ENCODE measurements at regions not wholly inside any gene's neighbourhood (a gene's known extent, or its start where the extent isn't known, plus 50 kb on each side); places are given as distances from the start of the nearest gene placed in this dataset.

DNA sequence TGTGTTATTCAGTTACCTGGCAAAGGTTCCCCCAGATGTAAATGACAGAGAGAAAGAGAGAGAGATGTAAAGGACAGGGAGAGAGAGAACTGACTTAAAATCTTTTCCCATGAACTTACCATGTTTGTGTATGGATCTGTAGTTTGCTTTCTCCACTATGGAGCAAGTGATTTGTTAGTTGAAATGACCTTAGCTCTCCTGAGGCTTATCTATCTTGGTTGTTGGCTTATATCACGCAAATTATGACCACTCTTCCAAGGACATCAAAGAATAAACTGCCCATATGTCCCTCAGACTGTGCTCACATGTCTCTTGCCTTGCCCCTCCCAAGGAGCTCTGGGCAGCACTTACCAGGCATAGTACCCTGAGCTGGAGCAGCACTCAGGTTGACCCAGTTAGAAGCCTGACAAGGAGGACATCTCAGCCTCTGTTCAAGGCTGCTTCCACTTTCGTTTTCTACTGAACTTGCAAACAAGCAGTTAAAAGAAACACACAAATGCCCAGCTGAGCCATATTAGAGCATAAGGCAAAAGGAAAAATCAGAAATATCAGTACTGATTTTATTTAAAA, 95.3 kb upstream of the RCN1 start:
- no peak for DNase-seq (ENCODE audit: low spot score in 2 of 2)
- Histone ChIP-seq H3K36me3 (no peaks in the 10 kb centered on the region), H3K27me3 (peaks cover 0 to 6% of the 10 kb centered on the region in 2 donors), H3K4me3 (no peak overlapping the region), H3K27ac (no peak overlapping the region), H3K9me3 (no peaks in the 10 kb centered on the region), H3K4me1 (no peaks in the 10 kb centered on the region)
- intact Hi-C loops (cut with DNase I; ENCODE audit: low total_unique reads), result no loop called here
- no peak for TF ChIP-seq CTCF (IDR thresholded peaks at IDR 0.05)
- no peak for TF ChIP-seq POLR2AphosphoS5 (IDR thresholded peaks at IDR 0.05)
- no peak for TF ChIP-seq POLR2A (IDR thresholded peaks at IDR 0.05)

- no peak for TF ChIP-seq POLR2AphosphoS5 (IDR thresholded peaks at IDR 0.05)
- TF ChIP-seq POLR2A (IDR thresholded peaks at IDR 0.05), result no peak
- no peak for TF ChIP-seq CTCF (IDR thresholded peaks at IDR 0.05)
- Histone ChIP-seq H3K27me3 (peaks cover 0 to 6% of the 10 kb centered on the region in 2 donors), H3K36me3 (no peaks in the 10 kb centered on the region), H3K27ac (no peak overlapping the region), H3K4me3 (no peak overlapping the region), H3K4me1 (no peaks in the 10 kb centered on the region), H3K9me3 (no peaks in the 10 kb centered on the region)
- DNase-seq (ENCODE audit: low spot score in 2 of 2), result no peak
- intact Hi-C loops (cut with DNase I; ENCODE audit: low total_unique reads), result no loop called here
These were observed 95.8 kb upstream of the RCN1 start for GRCh38 chr11:31995032-31995431.

DNA sequence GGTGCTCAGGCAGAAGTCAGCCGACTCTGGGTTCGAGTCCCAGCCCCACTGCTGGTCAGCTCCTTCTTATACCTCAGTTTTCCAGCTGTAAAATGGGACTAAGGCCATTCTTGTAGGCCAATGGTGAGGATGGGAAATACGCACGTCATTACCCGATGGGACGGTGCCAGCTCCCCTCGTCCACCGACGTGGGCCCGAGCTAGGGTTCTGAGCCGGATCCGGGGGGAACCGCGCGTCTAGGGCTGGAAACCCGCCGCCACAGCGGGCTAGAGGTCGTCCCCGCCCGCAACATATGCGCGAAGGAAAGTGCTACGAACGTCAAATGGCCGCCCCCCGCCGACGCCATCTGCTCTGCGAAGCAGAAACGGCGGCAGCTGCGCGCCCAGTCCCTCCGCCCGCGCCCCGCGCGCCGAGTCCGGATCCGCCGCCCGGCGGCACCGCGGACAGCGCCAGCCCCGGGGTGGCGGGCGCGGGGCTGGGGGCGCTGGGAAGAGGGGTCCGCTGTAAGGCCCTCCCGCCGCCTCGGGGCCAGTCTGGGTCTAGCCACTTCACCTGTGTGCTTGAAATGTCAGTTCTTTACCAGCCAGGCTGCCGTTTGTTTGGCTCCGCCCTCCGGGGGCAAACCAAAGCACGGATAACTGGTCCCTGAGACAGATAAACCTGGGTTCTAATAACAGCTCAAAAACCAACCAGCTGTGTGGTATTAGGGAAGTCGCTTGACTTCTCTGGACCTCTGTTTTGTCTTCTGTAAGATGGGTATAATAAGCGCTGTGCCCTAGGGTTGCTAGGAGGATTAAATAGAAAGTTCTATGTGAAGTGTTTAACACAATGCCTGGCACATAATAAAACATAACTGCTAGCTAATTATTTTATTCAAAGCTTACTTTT, 103.5 kb upstream of the RCN1 start:
- Histone ChIP-seq H3K27ac (no peak overlapping the region), H3K4me3 (peak overlapping the region in 2 of 3 donors; percentile 23 to 55), H3K27me3 (peaks cover 4 to 15% of the 10 kb centered on the region in 2 donors), H3K4me1 (no peaks in the 10 kb centered on the region), H3K36me3 (no peaks in the 10 kb centered on the region), H3K9me3 (no peaks in the 10 kb centered on the region)
- TF ChIP-seq CTCF (IDR thresholded peaks at IDR 0.05) (no peak), POLR2AphosphoS5 (IDR thresholded peaks at IDR 0.05) (no peak), POLR2A (IDR thresholded peaks at IDR 0.05) (no peak)
- intact Hi-C loops (cut with DNase I; ENCODE audit: low total_unique reads), result no loop called here
- DNase-seq (ENCODE audit: low spot score in 2 of 2), result no peak

- no peak overlapping the region for H3K4me3 ChIP-seq
- H3K4me1 ChIP-seq, result no peaks in the 10 kb centered on the region
- peaks cover 4 to 15% of the 10 kb centered on the region in 2 donors for H3K27me3 ChIP-seq
- no peaks in the 10 kb centered on the region for H3K36me3 ChIP-seq
- intact Hi-C loops (cut with DNase I; ENCODE audit: low total_unique reads), result no loop called here
- H3K27ac ChIP-seq, result no peak overlapping the region
- no peak for TF ChIP-seq CTCF (IDR thresholded peaks at IDR 0.05)
- TF ChIP-seq POLR2AphosphoS5 (IDR thresholded peaks at IDR 0.05), result no peak
- TF ChIP-seq POLR2A (IDR thresholded peaks at IDR 0.05), result no peak
- no peaks in the 10 kb centered on the region for H3K9me3 ChIP-seq
- no peak for DNase-seq (ENCODE audit: low spot score in 2 of 2)
These were observed 104.5 kb upstream of the RCN1 start for GRCh38 chr11:31986201-31986889.

GRCh38 chr11:31981457-31981856, 109.4 kb upstream of the RCN1 start:
- intact Hi-C loops (cut with DNase I; ENCODE audit: low total_unique reads), result no loop called here
- Histone ChIP-seq H3K27ac (no peak overlapping the region), H3K27me3 (peaks cover 0 to 5% of the 10 kb centered on the region in 2 donors), H3K4me1 (no peaks in the 10 kb centered on the region), H3K36me3 (no peaks in the 10 kb centered on the region), H3K9me3 (no peaks in the 10 kb centered on the region), H3K4me3 (no peak overlapping the region)
- TF ChIP-seq POLR2AphosphoS5 (IDR thresholded peaks at IDR 0.05) (no peak), CTCF (IDR thresholded peaks at IDR 0.05) (no peak), POLR2A (IDR thresholded peaks at IDR 0.05) (no peak)
- no peak for DNase-seq (ENCODE audit: low spot score in 2 of 2)

Data from breast epithelium (tissue), 4 donors.